Left hindlimb (tissue), 1 donor: ENCODE measurements at regions not wholly inside any gene's neighbourhood (a gene's known extent, or its start where the extent isn't known, plus 50 kb on each side); places are given as distances from the start of the nearest gene placed in this dataset.
A peak's percentile ranks its signal among the peaks of the same experiment; 100 is the strongest.
"Not testable (repeated sequence)": the region's sequence is repeated elsewhere in the genome, so short reads cannot be mapped to it uniquely, and the experiment has no call there.

ENCODE experiments used
- DNase-seq: peaks from one replicate; pipeline ENCODE4 v3.0.0-alpha.2; 2018

GRCh38 chr16:27600381-27600780 lies 50.4 kb downstream of the KATNIP start:
- DNase-seq: peak; percentile 38

DNA sequence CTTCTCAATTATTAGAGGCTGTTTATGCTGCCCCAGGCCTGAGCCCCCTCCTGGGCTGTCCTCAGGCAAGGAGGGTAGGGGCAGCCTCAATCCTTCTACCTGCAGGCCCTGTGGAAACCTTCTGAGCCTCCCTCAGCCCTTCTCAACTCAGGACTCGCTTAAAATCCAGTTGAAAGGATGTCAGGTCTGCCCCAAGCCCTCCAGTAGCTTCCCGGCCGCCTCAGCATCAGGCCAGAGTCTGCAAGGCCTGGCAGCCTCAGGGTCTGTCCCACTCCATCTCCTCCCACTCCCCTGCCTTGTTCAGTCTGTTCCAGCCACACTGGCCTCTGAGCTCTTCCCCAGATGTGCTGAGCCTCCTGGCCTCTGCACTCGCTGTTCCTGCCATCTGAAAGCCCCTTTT lies 52.2 kb downstream of the KATNIP start:
- DNase-seq: no peak

- not testable (repeated sequence) for DNase-seq
Observed at GRCh38 chr16:27605500-27606106, 55.7 kb downstream of the KATNIP start.

GRCh38 chr16:27611340-27611739 lies 61.4 kb downstream of the KATNIP start:
- DNase-seq: no peak

GRCh38 chr16:27613238-27613791 lies 63.4 kb downstream of the KATNIP start:
- no peak for DNase-seq

GRCh38 chr16:27617665-27618064 lies 67.7 kb downstream of the KATNIP start:
- no peak for DNase-seq

DNA sequence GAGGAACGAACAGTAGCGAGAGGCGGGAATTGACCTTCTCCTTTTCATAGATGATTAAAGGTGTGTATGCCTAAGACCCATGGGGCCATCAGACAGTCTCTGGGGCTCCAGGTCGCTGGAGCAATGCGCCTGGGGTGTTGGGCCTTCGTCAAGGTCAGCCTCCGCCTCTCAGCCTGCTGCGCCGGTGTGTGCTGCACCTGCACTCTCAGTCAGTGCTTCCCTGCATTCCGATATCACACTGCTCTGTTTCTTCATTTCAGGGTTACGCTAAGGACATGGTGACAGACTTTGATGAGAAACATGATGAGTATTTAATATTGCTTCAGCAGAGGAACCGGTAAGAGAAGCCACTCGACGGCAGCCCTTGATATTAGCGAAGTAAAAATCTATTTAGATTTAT lies 68.2 kb downstream of the KATNIP start:
- DNase-seq: no peak

DNA sequence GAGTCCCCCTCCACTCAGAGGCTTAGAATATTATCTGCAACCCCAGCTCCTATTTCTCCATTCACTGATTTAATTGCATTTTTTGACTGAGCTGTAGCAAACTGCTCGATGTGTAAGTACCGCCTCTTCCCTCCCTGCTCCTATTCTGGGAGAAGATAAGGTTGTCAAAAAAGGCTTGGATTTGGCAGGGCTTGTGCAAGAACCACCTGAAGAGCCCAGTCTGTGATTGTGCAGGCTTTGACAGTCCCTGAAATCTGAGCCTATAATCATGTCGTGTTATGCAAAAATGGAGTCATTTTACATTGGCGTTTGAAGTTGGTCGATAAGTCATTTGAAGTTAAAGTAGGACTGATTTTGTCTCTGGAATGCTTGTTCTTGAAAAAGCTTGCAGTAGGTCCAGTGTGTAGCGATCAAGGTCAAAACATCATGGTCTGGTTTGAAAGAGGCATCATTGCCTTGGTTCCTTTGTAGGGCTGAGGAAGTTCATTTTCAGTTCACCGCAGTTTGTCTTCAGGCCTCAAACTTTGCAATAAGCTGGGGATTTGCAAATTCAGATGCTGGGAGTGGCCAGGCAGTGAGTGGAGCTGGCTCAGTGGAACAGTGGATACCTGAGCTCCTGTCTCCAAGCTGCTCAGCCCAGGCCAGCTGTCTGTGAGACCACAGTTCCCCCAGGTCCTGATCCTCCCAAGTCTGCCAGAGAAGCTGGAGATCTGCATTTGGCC lies 68.8 kb downstream of the KATNIP start:
- DNase-seq: no peak

- DNase-seq: no peak
Observed at GRCh38 chr16:27620541-27620940, 70.6 kb downstream of the KATNIP start.

- DNase-seq: no peak
Observed at GRCh38 chr16:27624154-27625049, 74.5 kb downstream of the KATNIP start.

GRCh38 chr16:27625050-27625697 lies 75.2 kb downstream of the KATNIP start:
- DNase-seq: no peak

- no peak for DNase-seq
Observed at GRCh38 chr16:27627136-27627535, 77.2 kb downstream of the KATNIP start.

- DNase-seq: peak; percentile 49
Observed at GRCh38 chr16:27628241-27628942, 78.4 kb downstream of the KATNIP start.

DNA sequence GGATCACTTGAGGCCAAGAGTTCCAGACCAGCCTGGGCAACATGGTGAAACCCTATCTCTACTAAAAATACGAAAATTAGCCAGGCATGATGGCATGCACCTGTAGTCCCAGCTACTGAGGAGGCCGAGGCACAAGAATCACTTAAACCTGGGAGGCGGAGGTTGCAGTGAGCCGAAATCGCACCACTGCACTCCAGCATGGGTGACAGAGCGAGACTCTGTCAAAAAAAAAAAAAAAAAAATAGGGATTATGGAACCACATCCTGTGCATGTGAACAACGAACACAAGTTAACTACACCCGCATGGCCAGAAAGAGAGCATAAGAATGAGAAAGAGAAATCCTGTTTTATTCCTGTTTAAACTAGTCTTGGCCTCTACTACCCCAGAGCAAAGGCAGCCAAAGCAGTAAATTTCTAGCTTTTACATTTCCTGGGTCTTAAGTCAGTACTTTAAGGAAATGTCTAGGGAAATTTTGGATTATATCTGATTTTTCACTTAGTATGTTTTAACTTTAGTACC lies 79.1 kb downstream of the KATNIP start:
- DNase-seq: not testable (repeated sequence)

DNA sequence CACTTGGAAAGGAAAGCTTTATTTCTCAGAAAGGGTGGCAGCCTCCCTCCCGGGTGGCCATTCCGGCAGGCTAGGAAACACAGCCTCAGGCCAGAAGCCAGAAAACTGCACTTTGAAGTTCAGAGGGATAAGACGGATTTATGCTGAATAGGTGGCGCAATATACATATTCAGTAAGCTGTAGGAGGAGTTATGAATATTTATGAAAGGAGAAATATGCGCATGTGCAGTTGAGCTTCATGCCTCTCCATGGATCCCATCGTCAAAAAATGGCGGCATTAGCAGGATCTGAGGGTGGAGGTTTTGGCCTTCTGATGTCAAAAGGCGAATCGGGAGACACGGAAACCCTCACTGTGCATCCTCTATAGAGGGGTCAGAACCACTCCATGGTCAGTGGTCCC lies 82.3 kb downstream of the KATNIP start:
- no peak for DNase-seq

- DNase-seq: no peak
Observed at GRCh38 chr16:27633221-27633620, 83.3 kb downstream of the KATNIP start.

DNA sequence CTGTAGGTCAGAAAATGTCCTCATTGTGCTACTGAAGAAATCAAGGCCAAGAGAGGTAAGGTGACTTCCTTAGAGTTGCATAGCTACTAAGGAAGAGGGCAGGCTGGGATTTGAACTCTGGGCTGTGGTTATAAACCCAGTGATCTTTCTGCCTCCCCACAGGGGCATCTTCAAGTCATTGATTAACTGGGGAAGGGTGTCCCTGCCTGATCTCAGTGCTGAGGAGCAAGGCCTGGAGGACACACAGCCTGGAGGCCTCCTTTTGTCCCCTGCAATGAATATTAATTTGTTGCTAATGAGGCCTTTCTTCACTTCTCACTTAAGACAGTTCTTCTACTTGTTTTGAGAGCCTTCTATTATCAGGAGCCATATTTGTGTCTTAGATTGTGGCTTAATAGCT lies 83.8 kb downstream of the KATNIP start:
- no peak for DNase-seq

- peak; percentile 54 for DNase-seq
Observed at GRCh38 chr16:27634779-27635178, 84.8 kb downstream of the KATNIP start.

DNA sequence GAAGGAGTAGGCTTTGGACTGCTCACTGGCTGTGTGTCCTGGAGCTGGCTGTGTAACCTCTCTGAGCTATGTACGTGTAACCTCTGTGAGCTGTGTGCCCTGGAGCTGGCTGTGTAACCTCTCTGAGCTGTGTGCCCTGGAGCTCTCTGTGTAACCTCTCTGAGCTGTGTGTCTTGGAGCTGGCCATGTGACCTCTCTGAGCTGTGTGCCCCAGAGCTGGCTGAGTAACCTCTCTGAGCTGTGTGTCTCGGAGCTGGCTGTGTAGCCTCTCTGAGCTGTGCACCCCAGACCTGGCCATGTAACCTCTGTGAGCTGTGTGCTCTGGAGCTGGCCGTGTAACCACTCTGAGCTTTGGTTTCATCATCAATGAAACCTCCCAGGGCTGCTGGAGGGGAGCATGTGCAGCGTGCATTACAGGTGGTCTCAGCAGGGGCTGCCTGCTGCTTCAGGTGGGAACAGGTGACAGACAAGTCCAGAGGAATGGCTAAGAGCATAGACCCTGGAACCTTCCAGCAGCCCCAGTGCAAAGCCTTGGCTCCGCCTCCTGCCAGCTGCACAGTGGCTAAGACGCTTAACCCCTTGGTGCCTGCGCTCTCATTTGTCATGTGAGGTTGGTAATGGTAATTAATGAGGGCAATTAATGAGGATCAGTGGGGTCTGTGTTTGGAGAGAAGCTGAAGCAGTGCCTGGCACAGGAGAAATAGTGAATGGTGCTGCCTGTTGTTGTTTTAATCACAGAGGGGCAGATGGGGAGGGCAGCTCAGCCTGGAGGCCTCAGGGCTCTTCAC lies 86.7 kb downstream of the KATNIP start:
- no peak for DNase-seq

- DNase-seq: no peak
Observed at GRCh38 chr16:27638833-27639560, 89.1 kb downstream of the KATNIP start.
